Body of pancreas (tissue), 4 donors: ENCODE measurements at regions not wholly inside any gene's neighbourhood (a gene's known extent, or its start where the extent isn't known, plus 50 kb on each side); places are given as distances from the start of the nearest gene placed in this dataset.

Source experiments
- ATAC-seq: fragments of 150-250 bp; one replicate; pipeline ENCODE4 v1.9.1; 2016
- DNase-seq, 4 donors: peaks; one replicate each; pipeline ENCODE4 v3.0.0-alpha.2; 2019
- H3K27ac ChIP-seq, 4 donors: fragments of 200-600 bp; sonication (generic); 1 replicate in 3 of 4; 2 replicates in 1 of 4; pipeline versions ENCODE4 v1.5.1 to v1.6.1; 2016 to 2019; ENCODE audit warnings: mild to moderate bottlenecking in 1 of 4, mixed read lengths in 1 of 4, moderate library complexity in 1 of 4
- H3K27me3 ChIP-seq, 2 donors: fragments of 200-600 bp; sonication (generic); one replicate each; pipeline ENCODE4 v1.6.0; 2016; ENCODE audit warnings: mild to moderate bottlenecking in 1 of 2
- H3K36me3 ChIP-seq, 2 donors: fragments of 200-600 bp; sonication (generic); replicated peaks in 1 of 2; 2 replicates each; pipeline ENCODE4 v1.5.1; 2016; ENCODE audit warnings: low read depth in 2 of 2; ENCODE audit not compliant: insufficient read depth in 1 of 2
- H3K4me1 ChIP-seq: fragments of 200-600 bp; sonication (generic); one replicate; pipeline ENCODE4 v1.6.0; 2016
- H3K4me3 ChIP-seq, 2 donors: fragments of 200-600 bp; sonication (generic); 1 replicate in 1 of 2; 2 replicates in 1 of 2; pipeline ENCODE4 v1.5.1; 2016 to 2019
- H3K9me3 ChIP-seq, 3 donors: fragments of 200-600 bp; sonication (generic); 1 replicate in 2 of 3; 2 replicates in 1 of 3; pipeline ENCODE4 v1.5.1; 2016
- POLR2A ChIP-seq, 3 donors: fragments of 450-650 bp; IDR thresholded peaks; one replicate each; pipeline ENCODE4 v1.6.1; 2016; ENCODE audit warnings: antibody characterized with exemption in 3 of 3, mild to moderate bottlenecking in 2 of 3
- WGBS, 2 donors: methylation state at CpG; one replicate each; pipeline ENCODE4 v1.1.5; 2017; 5-methylcytosine and 5-hydroxymethylcytosine counted together
- intact Hi-C: fragments of 100-400 bp; cut with DNase I; formaldehyde crosslinking; loops from one replicate; pipeline ENCODE4 v1.15.1; 2023
- TF ChIP-seq, protein P1 (sequence below), 7 experiments: fragments of 450-650 bp in 4 of 7; fragments of 200-600 bp in 3 of 7; sonication (generic) in 3 of 7; IDR thresholded peaks; one replicate each; pipeline ENCODE4 v1.5.1; 2016 to 2019; ENCODE audit warnings: antibody characterized with exemption in 7 of 7

GRCh38 chr2:49237867-49238603 lies 83.7 kb upstream of the FSHR start:
- WGBS, 2 donors = 44 to 48% methylated on average over 6 of the region's 6 CpGs
- H3K9me3 ChIP-seq = no peaks in the 10 kb centered on the region
- intact Hi-C loops = no loop called here

DNA sequence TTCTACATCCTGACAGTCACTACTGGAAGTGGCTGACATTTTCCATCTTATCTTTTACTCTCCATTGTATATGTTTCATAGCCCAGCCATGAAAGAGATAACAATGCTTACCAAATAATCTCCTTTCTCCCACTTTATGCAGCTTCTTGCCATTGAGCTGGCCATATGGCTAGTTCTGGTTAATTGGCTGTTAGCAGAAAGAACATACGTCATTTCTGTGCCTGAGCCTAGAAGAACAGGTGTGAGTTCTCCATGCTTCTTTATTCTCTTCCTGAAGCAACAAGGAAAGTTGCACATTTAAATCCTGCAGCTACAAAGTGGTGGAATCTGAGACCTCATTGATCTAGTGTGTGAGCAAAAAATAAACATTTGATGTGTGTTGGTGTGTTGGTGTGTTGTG lies 82.0 kb upstream of the FSHR start:
- Histone ChIP-seq H3K27ac (no peak overlapping the region), H3K4me1 (no peaks in the 10 kb centered on the region), H3K27me3 (no peaks in the 10 kb centered on the region), H3K36me3 (no peaks in the 10 kb centered on the region), H3K9me3 (no peaks in the 10 kb centered on the region), H3K4me3 (no peak overlapping the region)
- intact Hi-C loops = no loop called here
- TF ChIP-seq POLR2A (IDR thresholded peaks at IDR 0.05) = no peak
- TF ChIP-seq, protein P1, sequence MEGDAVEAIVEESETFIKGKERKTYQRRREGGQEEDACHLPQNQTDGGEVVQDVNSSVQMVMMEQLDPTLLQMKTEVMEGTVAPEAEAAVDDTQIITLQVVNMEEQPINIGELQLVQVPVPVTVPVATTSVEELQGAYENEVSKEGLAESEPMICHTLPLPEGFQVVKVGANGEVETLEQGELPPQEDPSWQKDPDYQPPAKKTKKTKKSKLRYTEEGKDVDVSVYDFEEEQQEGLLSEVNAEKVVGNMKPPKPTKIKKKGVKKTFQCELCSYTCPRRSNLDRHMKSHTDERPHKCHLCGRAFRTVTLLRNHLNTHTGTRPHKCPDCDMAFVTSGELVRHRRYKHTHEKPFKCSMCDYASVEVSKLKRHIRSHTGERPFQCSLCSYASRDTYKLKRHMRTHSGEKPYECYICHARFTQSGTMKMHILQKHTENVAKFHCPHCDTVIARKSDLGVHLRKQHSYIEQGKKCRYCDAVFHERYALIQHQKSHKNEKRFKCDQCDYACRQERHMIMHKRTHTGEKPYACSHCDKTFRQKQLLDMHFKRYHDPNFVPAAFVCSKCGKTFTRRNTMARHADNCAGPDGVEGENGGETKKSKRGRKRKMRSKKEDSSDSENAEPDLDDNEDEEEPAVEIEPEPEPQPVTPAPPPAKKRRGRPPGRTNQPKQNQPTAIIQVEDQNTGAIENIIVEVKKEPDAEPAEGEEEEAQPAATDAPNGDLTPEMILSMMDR (IDR thresholded peaks at IDR 0.05) = no peak
- 63 to 72% methylated on average over 1 of the region's 1 CpG for whole genome bisulfite sequencing, 2 donors
- no peak for DNase-seq
- ATAC-seq = no peak

More at GRCh38 chr2:49237867-49238603, 83.7 kb upstream of the FSHR start:
- no peaks in the 10 kb centered on the region for H3K36me3 ChIP-seq
- H3K4me1 ChIP-seq = no peaks in the 10 kb centered on the region
- H3K27ac ChIP-seq = no peak overlapping the region
- H3K4me3 ChIP-seq = no peak overlapping the region
- ATAC-seq (no peak), DNase-seq (no peak)
- no peaks in the 10 kb centered on the region for H3K27me3 ChIP-seq
- no peak for TF ChIP-seq POLR2A (IDR thresholded peaks at IDR 0.05)
- TF ChIP-seq, protein P1 (IDR thresholded peaks at IDR 0.05) = no peak

GRCh38 chr2:49226360-49226759 lies 72.0 kb upstream of the FSHR start:
- no peaks in the 10 kb centered on the region for H3K9me3 ChIP-seq
- H3K4me1 ChIP-seq = peaks cover 15% of the 10 kb centered on the region
- no peaks in the 10 kb centered on the region for H3K36me3 ChIP-seq
- DNase-seq = no peak
- intact Hi-C loops = no loop called here
- H3K4me3 ChIP-seq = no peak overlapping the region
- WGBS, 2 donors = 75% methylated on average over 4 of the region's 4 CpGs
- TF ChIP-seq, protein P1 (IDR thresholded peaks at IDR 0.05) = no peak
- no peaks in the 10 kb centered on the region for H3K27me3 ChIP-seq
- ATAC-seq = no peak
- no peak overlapping the region for H3K27ac ChIP-seq

DNA sequence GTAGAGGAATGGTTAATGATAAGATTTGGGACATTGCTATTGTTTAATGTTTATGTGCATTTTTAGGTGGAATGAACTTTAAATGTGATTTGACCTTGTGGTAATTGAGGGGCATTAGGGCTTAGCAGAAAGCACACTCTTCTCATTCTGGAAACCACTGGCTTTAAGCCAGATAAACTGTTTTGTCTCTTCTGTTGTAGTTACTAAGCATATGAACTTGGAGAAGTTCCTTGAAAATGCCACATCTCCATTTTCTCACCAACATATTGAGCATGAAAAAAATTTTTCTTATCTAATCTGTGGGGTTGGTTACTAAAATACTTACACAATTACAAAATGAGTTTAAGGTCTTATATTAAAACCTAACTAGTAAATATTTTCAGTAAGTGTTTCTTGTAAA lies 70.8 kb upstream of the FSHR start:
- intact Hi-C loops = no loop called here
- H3K9me3 ChIP-seq = no peaks in the 10 kb centered on the region
- no peak overlapping the region for H3K4me3 ChIP-seq
- H3K36me3 ChIP-seq = no peaks in the 10 kb centered on the region
- peak overlapping the region in 1 of 4 donors; percentile 32 for H3K27ac ChIP-seq
- no peak for DNase-seq
- H3K27me3 ChIP-seq = no peaks in the 10 kb centered on the region
- ATAC-seq = peak; percentile 46
- H3K4me1 ChIP-seq = peaks cover 15% of the 10 kb centered on the region
- TF ChIP-seq, protein P1 (IDR thresholded peaks at IDR 0.05) = no peak
- no peak for TF ChIP-seq POLR2A (IDR thresholded peaks at IDR 0.05)

DNA sequence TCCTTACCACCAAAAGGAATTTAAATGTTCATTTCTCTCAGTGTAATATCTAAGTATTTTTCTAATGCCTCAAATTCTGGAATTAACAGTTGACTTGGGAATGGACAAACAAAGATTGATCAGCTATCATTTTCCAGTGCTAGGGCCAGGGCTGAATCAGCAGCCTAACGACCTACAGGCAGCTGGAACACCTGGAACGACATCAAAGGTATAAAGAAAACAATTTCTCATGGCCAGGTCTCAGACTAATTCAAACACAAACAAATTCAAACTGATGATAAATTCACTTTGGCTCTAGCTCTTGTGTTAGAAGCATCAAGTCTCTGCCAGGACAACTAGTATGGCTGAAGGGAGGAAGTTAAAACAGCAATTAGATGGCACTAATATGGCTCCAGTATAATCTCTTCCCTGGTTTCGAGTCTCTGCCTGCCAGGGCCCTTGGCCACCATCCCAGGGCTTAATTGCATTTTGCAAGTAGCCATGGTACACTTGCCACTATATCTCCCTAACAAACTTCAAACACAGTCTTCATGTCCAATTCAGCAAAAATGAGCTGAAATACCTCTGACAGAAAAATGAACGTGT lies 70.2 kb upstream of the FSHR start:
- ATAC-seq (peak; percentile 83), DNase-seq (peak; percentile 28 to 57 (median 34))
- Histone ChIP-seq H3K4me1 (peaks cover 15% of the 10 kb centered on the region), H3K36me3 (no peaks in the 10 kb centered on the region), H3K4me3 (no peak overlapping the region), H3K27ac (peak overlapping the region in 2 of 4 donors; percentile 8 to 32), H3K27me3 (no peaks in the 10 kb centered on the region), H3K9me3 (no peaks in the 10 kb centered on the region)
- no peak for TF ChIP-seq POLR2A (IDR thresholded peaks at IDR 0.05)
- TF ChIP-seq, protein P1 (IDR thresholded peaks at IDR 0.05) = no peak
- intact Hi-C loops = no loop called here
- WGBS, 2 donors = 10 to 18% methylated on average over 4 of the region's 4 CpGs
